WTC11 (cell line): ENCODE measurements at regions not wholly inside any gene's neighbourhood (a gene's known extent, or its start where the extent isn't known, plus 50 kb on each side); places are given as distances from the start of the nearest gene placed in this dataset.

ENCODE experiments used
- ATAC-seq: fragments of 200-7000 bp; cut with Tn5 transposase; 2 replicates; pipeline ENCODE4 v1.10.0; 2021; ENCODE audit warnings: mild to moderate bottlenecking, moderate library complexity
- CTCF ChIA-PET: fragments of 300-600 bp; sonication (Branson Sonifier 250); formaldehyde crosslinking; loops from one replicate; lab custom pipeline; 2021; ENCODE audit warnings: antibody characterized with exemption; lab: Charles Lee
- POLR2A ChIA-PET: fragments of 350-600 bp; sonication (Branson Sonifier 250); formaldehyde crosslinking; loops from one replicate; lab custom pipeline; 2021; ENCODE audit warnings: antibody characterized with exemption; lab: Charles Lee
- DNase-seq: peaks from one replicate; pipeline ENCODE4 v3.0.0; 2021; ENCODE audit warnings: low spot score
- H3K27ac Mint-ChIP-seq: 2 replicates; pipeline ENCODE4 v1.8.0; 2021; ENCODE audit warnings: mixed read lengths
- H3K27me3 Mint-ChIP-seq: 2 replicates; pipeline ENCODE4 v1.8.0; 2021; ENCODE audit warnings: low read depth, mild to moderate bottlenecking, moderate library complexity, mixed read lengths
- H3K36me3 Mint-ChIP-seq: 2 replicates; pipeline ENCODE4 v1.8.0; 2021; ENCODE audit warnings: mixed read lengths
- H3K4me1 Mint-ChIP-seq: 2 replicates; pipeline ENCODE4 v1.8.0; 2022; ENCODE audit warnings: mixed read lengths
- H3K4me3 Mint-ChIP-seq: 2 replicates; pipeline ENCODE4 v1.8.0; 2021; ENCODE audit warnings: mild to moderate bottlenecking, moderate library complexity, mixed read lengths
- H3K9me3 Mint-ChIP-seq: 2 replicates; pipeline ENCODE4 v1.8.0; 2021; ENCODE audit warnings: mixed read lengths
- AFF4 ChIP-seq: sonication (generic); formaldehyde crosslinking; IDR thresholded peaks from 2 replicates; pipeline ENCODE4 v1.8.1; 2023; ENCODE audit warnings: mild to moderate bottlenecking, missing genetic modification reagents, borderline replicate concordance
- ATF6 ChIP-seq: sonication (generic); formaldehyde crosslinking; IDR thresholded peaks from 2 replicates; pipeline ENCODE4 v1.8.1; 2023; ENCODE audit warnings: mild to moderate bottlenecking, missing genetic modification reagents
- CREB1 ChIP-seq: sonication (generic); formaldehyde crosslinking; IDR thresholded peaks from 2 replicates; pipeline ENCODE4 v1.8.0; 2023; ENCODE audit warnings: mild to moderate bottlenecking, missing genetic modification reagents
- CTCF ChIP-seq: fragments of 200-600 bp; IDR thresholded peaks from 2 replicates; pipeline ENCODE4 v1.8.0; 2022; ENCODE audit warnings: antibody characterized with exemption
- E2F4 ChIP-seq: sonication (generic); formaldehyde crosslinking; IDR thresholded peaks from 2 replicates; pipeline ENCODE4 v1.8.1; 2022; ENCODE audit warnings: low read depth, mild to moderate bottlenecking, moderate library complexity, missing genetic modification reagents, borderline replicate concordance
- E2F5 ChIP-seq: sonication (generic); formaldehyde crosslinking; IDR thresholded peaks from 2 replicates; pipeline ENCODE4 v1.8.1; 2022; ENCODE audit warnings: mild to moderate bottlenecking, moderate library complexity, missing genetic modification reagents
- ERG ChIP-seq: fragments of 250-450 bp; sonication (Bioruptor Pico); IDR thresholded peaks from 2 replicates; pipeline ENCODE4 v1.8.0; 2021; ENCODE audit warnings: mild to moderate bottlenecking
- ESRRA ChIP-seq: sonication (generic); formaldehyde crosslinking; IDR thresholded peaks from 2 replicates; pipeline ENCODE4 v1.8.1; 2022; ENCODE audit warnings: mild to moderate bottlenecking, missing genetic modification reagents, borderline replicate concordance
- IRF1 ChIP-seq: sonication (generic); formaldehyde crosslinking; IDR thresholded peaks from 2 replicates; pipeline ENCODE4 v1.8.0; 2023; ENCODE audit warnings: missing genetic modification reagents
- NFATC4 ChIP-seq: fragments of 250-450 bp; sonication (Bioruptor Pico); IDR thresholded peaks from 2 replicates; pipeline ENCODE4 v1.9.0; 2021; ENCODE audit warnings: mild to moderate bottlenecking
- PREB ChIP-seq: sonication (generic); formaldehyde crosslinking; IDR thresholded peaks from 2 replicates; pipeline ENCODE4 v1.8.1; 2022; ENCODE audit warnings: mild to moderate bottlenecking, missing genetic modification reagents, moderate library complexity, borderline replicate concordance
- RELA ChIP-seq: sonication (generic); formaldehyde crosslinking; IDR thresholded peaks from 2 replicates; pipeline ENCODE4 v1.8.1; 2022; ENCODE audit warnings: missing genetic modification reagents, mild to moderate bottlenecking, borderline replicate concordance
- TCF7 ChIP-seq: sonication (generic); formaldehyde crosslinking; IDR thresholded peaks from 2 replicates; pipeline ENCODE4 v1.8.0; 2022; ENCODE audit warnings: mild to moderate bottlenecking, low read depth, missing genetic modification reagents, moderate library complexity
- USF2 ChIP-seq: sonication (generic); formaldehyde crosslinking; IDR thresholded peaks from 2 replicates; pipeline ENCODE4 v1.8.1; 2023; ENCODE audit warnings: mild to moderate bottlenecking, missing genetic modification reagents, moderate library complexity
- ZNF232 ChIP-seq: sonication (generic); formaldehyde crosslinking; IDR thresholded peaks from 2 replicates; pipeline ENCODE4 v1.8.0; 2022; ENCODE audit warnings: mild to moderate bottlenecking, missing genetic modification reagents
- ZNF425 ChIP-seq: fragments of 250-450 bp; sonication (Bioruptor Pico); conservative IDR thresholded peaks from 2 replicates; pipeline ENCODE4 v1.9.0; 2021; ENCODE audit warnings: mild to moderate bottlenecking

- TF ChIP-seq CREB1: no peak
- TF ChIP-seq CTCF: no peak
- no peak for TF ChIP-seq ZNF425 (CRISPR knock-in tag)
- TF ChIP-seq NFATC4 (CRISPR knock-in tag): no peak
- TF ChIP-seq PREB: no peak
- no peak for TF ChIP-seq IRF1 (CRISPR knock-in tag)
- no peak for TF ChIP-seq TCF7 (CRISPR knock-in tag)
These were observed 210.7 kb upstream of the IGFBP7 start (continued) for GRCh38 chr4:57320849-57321248.

- Mint-ChIP-seq H3K4me1 (peaks cover 10% of the 10 kb centered on the region), H3K9me3 (0 out of 2 replicates have a peak, but pooled peaks cover 4% of the 10 kb centered on the region), H3K27ac (no peak overlapping the region)
- POLR2A ChIA-PET: no interaction called here
- TF ChIP-seq AFF4 (no peak), RELA (no peak), E2F4 (CRISPR knock-in tag) (no peak), ERG (no peak), ATF6 (CRISPR knock-in tag) (no peak), ZNF232 (CRISPR knock-in tag) (no peak), USF2 (CRISPR knock-in tag) (no peak), E2F5 (CRISPR knock-in tag) (no peak), ESRRA (CRISPR knock-in tag) (no peak)
- TF ChIP-seq, all 79 proteins: peak for 0
- no peak for ATAC-seq
- Mint-ChIP-seq H3K4me3 (no peak overlapping the region), H3K36me3 (no peaks in the 10 kb centered on the region), H3K27me3 (no peaks in the 10 kb centered on the region)
- CTCF ChIA-PET: no interaction called here
- no peak for DNase-seq
These were observed 210.0 kb upstream of the IGFBP7 start for GRCh38 chr4:57320217-57320616.
